HG03378 (cell line): ENCODE measurements at regions not wholly inside any gene's neighbourhood (a gene's known extent, or its start where the extent isn't known, plus 50 kb on each side); places are given as distances from the start of the nearest gene placed in this dataset.
A peak's percentile ranks its signal among the peaks of the same experiment; 100 is the strongest.

Source experiments
- ATAC-seq: cut with Tn5 transposase; IDR thresholded peaks from one replicate; pipeline ENCODE4 v1.9.1; 2021; ENCODE audit warnings: mild to moderate bottlenecking, moderate library complexity; ENCODE audit not compliant: unreplicated experiment

GRCh38 chr5:138666226-138666742 lies 86.9 kb upstream of the CTNNA1 start:
- ATAC-seq, result no peak

DNA sequence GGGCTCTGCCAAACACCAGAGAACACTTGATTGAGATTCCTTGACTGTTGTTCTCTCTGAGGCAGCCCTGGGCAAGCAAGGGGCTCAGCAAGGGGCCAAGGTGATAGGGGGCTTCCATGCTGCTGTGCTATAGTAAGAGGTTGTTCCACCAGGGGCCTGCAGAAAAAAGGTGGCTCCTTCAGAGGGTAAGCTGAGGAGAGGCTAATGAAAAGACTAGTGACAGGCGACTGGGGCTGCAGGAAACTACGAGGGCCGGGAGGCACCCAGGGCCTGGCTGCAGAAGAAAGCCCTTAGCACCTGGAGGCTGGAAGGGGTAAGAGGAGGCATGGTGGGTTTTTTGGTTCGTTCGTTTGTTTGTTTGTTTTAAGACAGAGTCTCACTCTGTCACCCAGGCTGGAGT lies 88.0 kb upstream of the CTNNA1 start:
- ATAC-seq, result no peak

- no peak for ATAC-seq
Measured at GRCh38 chr5:138664276-138664943, 88.8 kb upstream of the CTNNA1 start.

GRCh38 chr5:138663561-138663960 lies 88.4 kb upstream of the HSPA9 start:
- ATAC-seq, result no peak

DNA sequence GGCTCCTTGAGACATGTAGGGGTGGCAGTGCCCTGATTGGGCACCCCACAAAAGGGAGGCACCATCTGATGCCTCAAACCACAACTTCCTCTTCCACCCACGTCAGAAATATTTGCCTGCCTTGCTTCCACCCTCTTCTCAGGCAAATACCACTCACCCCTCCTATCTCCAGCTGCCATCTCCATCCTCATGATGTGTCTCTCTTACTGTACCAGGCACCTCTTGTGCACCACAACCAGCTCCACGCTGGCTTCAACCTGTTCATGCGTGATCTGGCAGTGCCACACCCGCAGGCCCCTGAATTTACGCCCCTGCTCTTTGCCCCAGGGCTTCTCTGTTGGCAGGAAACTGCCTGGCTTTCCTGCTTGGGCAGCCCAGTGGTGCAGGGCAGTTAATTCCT lies 87.8 kb upstream of the HSPA9 start:
- no peak for ATAC-seq

- ATAC-seq, result no peak
Measured at GRCh38 chr5:138662599-138662998, 87.4 kb upstream of the HSPA9 start.

- ATAC-seq, result no peak
Measured at GRCh38 chr5:138661991-138662434, 86.8 kb upstream of the HSPA9 start.

GRCh38 chr5:138661291-138661960 lies 86.2 kb upstream of the HSPA9 start:
- no peak for ATAC-seq

- no peak for ATAC-seq
Measured at GRCh38 chr5:138660051-138660572, 84.9 kb upstream of the HSPA9 start.

GRCh38 chr5:138659561-138659960 lies 84.4 kb upstream of the HSPA9 start:
- ATAC-seq, result no peak

DNA sequence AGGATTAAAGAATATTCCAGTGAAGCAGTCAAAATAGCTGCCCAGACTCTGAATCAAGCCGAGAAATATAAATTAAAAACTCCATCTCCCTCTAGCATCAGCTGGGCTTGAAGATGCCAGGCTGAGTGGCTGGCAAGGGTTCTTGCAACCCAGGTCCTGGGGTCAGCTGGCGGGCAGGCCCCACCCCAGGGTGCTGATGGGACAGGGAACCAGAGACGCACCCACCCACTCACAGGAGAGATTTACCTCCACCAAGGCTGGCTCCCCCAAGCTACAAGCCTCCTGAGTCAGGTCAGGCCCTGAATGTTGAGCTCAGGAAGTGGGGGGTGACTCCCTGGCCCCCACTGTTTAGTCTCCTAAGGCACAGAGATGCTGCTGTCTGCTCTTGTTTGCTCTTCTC lies 83.9 kb upstream of the HSPA9 start:
- no peak for ATAC-seq

DNA sequence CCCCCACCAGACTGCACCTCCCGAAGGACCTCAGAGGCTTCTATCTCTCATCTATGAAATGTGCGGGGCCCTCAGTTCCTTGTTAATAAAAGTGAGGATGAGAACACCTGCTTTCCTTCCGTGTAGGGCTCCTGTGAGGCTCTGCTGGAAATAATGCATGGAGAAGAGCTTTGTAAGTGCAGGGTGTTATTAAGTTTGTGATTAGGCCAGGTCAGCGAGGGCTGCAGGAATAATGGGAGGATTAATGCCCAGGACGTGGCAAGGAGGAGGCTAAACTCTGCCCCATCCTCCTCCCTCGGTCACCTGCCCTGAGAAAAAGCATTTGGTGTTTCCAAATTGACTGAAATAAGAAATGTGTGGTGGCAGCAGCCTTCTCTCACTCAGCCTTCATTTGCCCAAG lies 83.5 kb upstream of the HSPA9 start:
- ATAC-seq, result no peak

- no peak for ATAC-seq
Measured at GRCh38 chr5:138657360-138657759, 82.2 kb upstream of the HSPA9 start.

- no peak for ATAC-seq
Measured at GRCh38 chr5:138656916-138657315, 81.7 kb upstream of the HSPA9 start.

DNA sequence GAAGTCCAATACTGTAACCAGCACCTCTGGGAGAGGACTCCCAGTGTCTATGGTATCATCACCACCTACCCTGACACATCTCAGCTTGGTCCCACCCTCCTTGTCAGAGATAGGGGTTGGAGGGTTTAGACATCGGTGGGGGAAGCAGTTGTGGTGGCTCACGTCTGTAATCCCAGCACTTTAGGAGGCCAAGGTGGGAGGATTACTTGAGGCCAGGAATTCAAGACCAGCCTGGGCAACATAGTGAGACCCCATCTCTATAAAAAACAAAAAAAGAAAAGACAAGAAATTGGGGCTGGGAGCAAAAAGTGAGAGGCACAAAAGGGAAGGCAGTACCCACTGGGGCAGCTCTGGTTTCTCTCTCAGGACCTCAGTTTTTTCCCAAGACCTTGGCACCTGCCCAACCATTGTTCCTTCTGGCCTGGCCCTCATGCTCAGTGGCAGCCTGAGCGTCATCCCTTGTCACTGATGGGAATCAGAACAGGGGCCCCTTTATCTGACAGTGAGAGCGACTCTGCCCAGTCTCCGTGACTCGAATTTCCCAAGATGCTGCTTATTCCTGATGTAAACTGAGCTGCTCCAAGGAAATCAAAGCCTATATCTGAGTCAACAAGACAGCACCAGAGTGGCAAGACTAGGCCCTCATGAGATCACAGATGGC lies 80.5 kb upstream of the HSPA9 start:
- no peak for ATAC-seq

DNA sequence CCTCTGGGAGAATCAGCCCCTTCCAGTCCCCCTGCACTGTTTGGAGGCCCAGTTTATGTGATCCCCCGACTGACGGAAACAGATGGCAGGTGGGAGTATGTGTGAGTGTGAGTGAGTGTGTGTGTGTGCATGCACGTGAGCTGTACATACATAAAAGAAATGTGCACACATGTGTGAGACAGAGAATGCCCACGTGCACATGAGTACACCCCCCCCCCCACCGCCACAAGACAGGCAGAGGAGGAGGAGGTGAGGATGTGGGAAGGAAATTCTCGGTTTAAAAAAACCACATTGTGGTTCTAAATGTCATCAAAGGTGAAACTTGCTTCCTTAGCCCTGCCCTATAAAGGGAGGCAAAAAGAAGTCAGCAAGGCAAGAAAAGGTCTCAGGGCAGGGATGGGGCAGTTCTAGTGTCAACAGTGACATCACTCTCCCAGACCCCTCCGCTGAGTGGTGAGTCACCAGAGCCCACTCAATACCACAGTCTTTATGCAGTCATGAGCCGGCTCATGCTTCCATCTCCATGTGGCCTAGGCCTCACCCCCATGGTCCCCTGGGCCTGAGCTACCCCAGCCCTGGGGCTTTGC lies 79.2 kb upstream of the HSPA9 start:
- ATAC-seq, result peak; percentile 72

GRCh38 chr5:138653502-138653901 lies 78.3 kb upstream of the HSPA9 start:
- no peak for ATAC-seq

DNA sequence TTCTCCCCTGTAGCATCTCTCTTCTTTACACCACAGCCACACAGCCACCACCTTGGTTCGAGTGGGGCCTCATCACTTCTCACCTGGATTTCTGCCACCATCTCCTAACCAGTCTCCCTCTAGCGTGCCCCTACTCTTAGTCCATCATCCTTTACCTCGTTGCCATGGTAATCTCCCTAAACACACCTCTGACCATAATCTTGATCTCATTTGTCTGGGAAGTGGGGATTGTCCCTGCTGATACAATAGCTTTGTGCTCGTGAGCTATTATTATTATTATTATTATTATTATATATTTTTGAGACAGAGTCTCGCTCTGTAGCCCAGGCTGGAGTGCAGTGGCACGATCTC lies 76.5 kb upstream of the HSPA9 start:
- ATAC-seq, result no peak

DNA sequence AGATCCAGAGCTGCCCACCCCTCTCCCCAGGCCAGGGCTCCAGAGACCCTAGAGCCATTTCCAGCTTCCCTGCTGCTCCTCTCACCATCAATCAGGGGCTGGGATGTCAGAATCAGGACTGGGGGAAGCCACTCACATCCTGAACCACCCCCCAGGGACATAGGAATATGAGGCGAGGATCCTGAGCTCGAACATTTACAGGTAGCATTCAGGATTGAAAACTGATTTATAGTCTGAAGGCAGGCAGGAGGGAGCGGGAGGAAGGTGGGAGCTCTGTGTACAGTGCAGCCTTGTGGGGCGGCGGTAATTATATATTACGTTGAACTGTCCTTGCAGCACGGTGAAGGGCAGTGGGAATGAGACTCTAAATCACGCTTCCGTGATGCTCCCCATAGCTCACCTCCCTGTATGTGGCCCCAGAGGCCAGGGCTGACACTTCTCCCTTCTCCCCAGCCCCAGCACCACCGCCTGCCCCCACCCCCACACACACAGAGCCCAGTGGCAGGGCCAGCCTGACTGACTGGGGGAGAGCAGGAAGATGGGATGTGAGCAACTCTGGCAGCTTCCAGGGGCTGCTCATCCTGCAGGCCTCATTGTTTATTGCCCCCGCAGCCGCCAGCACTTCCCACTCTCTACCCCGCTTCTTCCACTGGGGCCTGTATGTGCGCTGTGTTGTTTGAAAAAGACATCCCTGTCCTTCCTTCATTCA lies 76.0 kb upstream of the HSPA9 start:
- no peak for ATAC-seq

- no peak for ATAC-seq
Measured at GRCh38 chr5:138650196-138650595, 75.0 kb upstream of the HSPA9 start.

GRCh38 chr5:138649775-138650174 lies 74.6 kb upstream of the HSPA9 start:
- ATAC-seq, result no peak
